ENCODE measurements at regions not wholly inside any gene's neighbourhood (a gene's known extent, or its start where the extent isn't known, plus 50 kb on each side); places are given as distances from the start of the nearest gene placed in this dataset.
"Not testable (repeated sequence)": the region's sequence is repeated elsewhere in the genome, so short reads cannot be mapped to it uniquely, and the experiment has no call there.

GRCh38 chr1:38585460-38585859 is 274.1 kb downstream of the RRAGC start:
- DNase-seq (ENCODE audit: insufficient read length, low spot score) (no peak), FAIRE-seq (no peak)
- no peak for TF ChIP-seq POLR2A (IDR thresholded peaks at IDR 0.05; ENCODE audit: low read depth, low read length)

- FAIRE-seq: no peak
- TF ChIP-seq POLR2A (IDR thresholded peaks at IDR 0.05; ENCODE audit: low read depth, low read length): no peak
- no peak for DNase-seq (ENCODE audit: insufficient read length, low spot score)
These were observed 274.9 kb downstream of the RRAGC start for GRCh38 chr1:38584448-38585355.

- DNase-seq (ENCODE audit: insufficient read length, low spot score); FAIRE-seq: not testable (repeated sequence)
These were observed 276.3 kb downstream of the RRAGC start for GRCh38 chr1:38583287-38583686.

- DNase-seq (ENCODE audit: insufficient read length, low spot score): no peak
- FAIRE-seq: no peak
These were observed 278.2 kb downstream of the RRAGC start for GRCh38 chr1:38581396-38581795.

GRCh38 chr1:38580594-38580993 is 279.0 kb downstream of the RRAGC start:
- no peak for TF ChIP-seq POLR2A (IDR thresholded peaks at IDR 0.05; ENCODE audit: low read depth, low read length)
- DNase-seq (ENCODE audit: insufficient read length, low spot score): no peak
- no peak for FAIRE-seq

More at GRCh38 chr1:38581396-38581795, 278.2 kb downstream of the RRAGC start:
- no peak for TF ChIP-seq POLR2A (IDR thresholded peaks at IDR 0.05; ENCODE audit: low read depth, low read length)

- DNase-seq (ENCODE audit: insufficient read length, low spot score): no peak
- no peak for TF ChIP-seq POLR2A (IDR thresholded peaks at IDR 0.05; ENCODE audit: low read depth, low read length)
- no peak for FAIRE-seq
These were observed 280.5 kb downstream of the RRAGC start for GRCh38 chr1:38579056-38579455.

GRCh38 chr1:38578271-38578951 is 281.2 kb downstream of the RRAGC start:
- DNase-seq (ENCODE audit: insufficient read length, low spot score) (no peak), FAIRE-seq (no peak)
- TF ChIP-seq POLR2A (IDR thresholded peaks at IDR 0.05; ENCODE audit: low read depth, low read length): no peak

- FAIRE-seq: no peak
- DNase-seq (ENCODE audit: insufficient read length, low spot score): no peak
- no peak for TF ChIP-seq POLR2A (IDR thresholded peaks at IDR 0.05; ENCODE audit: low read depth, low read length)
These were observed 281.7 kb downstream of the RRAGC start for GRCh38 chr1:38577937-38578270.

GRCh38 chr1:38577385-38577784 is 282.2 kb downstream of the RRAGC start:
- FAIRE-seq (no peak), DNase-seq (ENCODE audit: insufficient read length, low spot score) (no peak)
- TF ChIP-seq POLR2A (IDR thresholded peaks at IDR 0.05; ENCODE audit: low read depth, low read length): no peak

- no peak for TF ChIP-seq POLR2A (IDR thresholded peaks at IDR 0.05; ENCODE audit: low read depth, low read length)
- no peak for DNase-seq (ENCODE audit: insufficient read length, low spot score)
- FAIRE-seq: no peak
These were observed 283.3 kb downstream of the RRAGC start for GRCh38 chr1:38576241-38576640.

- no peak for TF ChIP-seq POLR2A (IDR thresholded peaks at IDR 0.05; ENCODE audit: low read depth, low read length)
- DNase-seq (ENCODE audit: insufficient read length, low spot score) (no peak), FAIRE-seq (no peak)
These were observed 287.8 kb downstream of the RRAGC start for GRCh38 chr1:38571726-38572125.

- TF ChIP-seq POLR2A (IDR thresholded peaks at IDR 0.05; ENCODE audit: low read depth, low read length): no peak
- no peak for FAIRE-seq
- no peak for DNase-seq (ENCODE audit: insufficient read length, low spot score)
These were observed 289.0 kb downstream of the RRAGC start for GRCh38 chr1:38570657-38570975.

GRCh38 chr1:38569932-38570656 is 289.5 kb downstream of the RRAGC start:
- no peak for DNase-seq (ENCODE audit: insufficient read length, low spot score)
- TF ChIP-seq POLR2A (IDR thresholded peaks at IDR 0.05; ENCODE audit: low read depth, low read length): no peak

GRCh38 chr1:38568061-38568857 is 291.3 kb downstream of the RRAGC start:
- DNase-seq (ENCODE audit: insufficient read length, low spot score) (no peak), FAIRE-seq (no peak)
- TF ChIP-seq POLR2A (IDR thresholded peaks at IDR 0.05; ENCODE audit: low read depth, low read length): no peak

More at GRCh38 chr1:38569932-38570656, 289.5 kb downstream of the RRAGC start:
- FAIRE-seq: no peak

Data from H54 (cell line).